ENCODE measurements at regions not wholly inside any gene's neighbourhood (a gene's known extent, or its start where the extent isn't known, plus 50 kb on each side); places are given as distances from the start of the nearest gene placed in this dataset.

DNA sequence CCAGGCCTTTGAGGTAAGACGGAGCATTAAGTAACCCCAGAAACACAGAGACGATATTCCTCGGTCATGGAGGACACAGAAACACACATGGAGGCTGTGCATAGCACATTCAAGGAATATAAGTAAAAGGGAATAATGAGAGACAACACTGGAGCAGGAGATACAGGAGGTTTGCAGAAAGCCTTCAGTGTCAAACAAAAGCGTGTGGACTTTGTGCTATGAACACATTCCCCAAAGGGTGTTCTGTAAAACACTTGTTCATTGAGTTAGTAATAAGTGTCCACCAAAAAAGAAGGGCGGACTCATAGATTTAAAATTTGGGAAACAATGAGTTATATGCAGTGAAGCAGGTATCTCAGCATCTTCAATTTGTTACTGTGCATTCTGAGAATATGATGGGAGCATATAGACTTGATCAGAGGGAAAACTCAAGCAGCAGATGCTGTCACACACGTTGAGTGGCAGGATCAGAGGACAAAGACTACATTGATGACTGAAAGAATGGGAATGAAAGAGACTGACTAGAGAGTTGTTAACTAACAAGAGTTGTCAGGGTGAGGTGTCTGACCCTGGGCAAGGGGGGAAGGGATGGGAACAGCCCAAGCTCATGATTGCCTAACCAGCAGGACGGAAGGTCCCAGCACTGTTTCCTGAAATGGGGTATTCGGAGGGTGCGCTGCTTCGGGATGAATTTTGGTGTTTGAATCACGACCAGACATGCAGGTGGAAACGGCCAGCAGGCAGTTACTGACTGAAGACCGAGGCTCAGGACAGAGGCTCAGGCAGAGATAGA lies 85.2 kb upstream of the VIPR2 start:
- H3K9me2 ChIP-seq (ENCODE audit: insufficient read depth) = no peaks in the 10 kb centered on the region
- H3K4me3 ChIP-seq = no peak overlapping the region
- H3K4me1 ChIP-seq (ENCODE audit: insufficient read depth) = no peaks in the 10 kb centered on the region
- H3K4me2 ChIP-seq = no peak overlapping the region
- peaks cover 7% of the 10 kb centered on the region for H3K27me3 Mint-ChIP-seq (ENCODE audit: insufficient read depth, low read depth, poor library complexity)
- ATAC-seq = no peak
- H3K79me2 ChIP-seq (replicated peaks; ENCODE audit: insufficient read depth) = no peaks in the 10 kb centered on the region
- peaks cover 98% of the 10 kb centered on the region for H3K9me3 Mint-ChIP-seq
- no peak for TF ChIP-seq POLR2AphosphoS5 (IDR thresholded peaks at IDR 0.05; ENCODE audit: low read depth)
- no peak for TF ChIP-seq ZNF331 (CRISPR knock-in tag; IDR thresholded peaks at IDR 0.05; ENCODE audit: low read depth)
- no peaks in the 10 kb centered on the region for H3F3A ChIP-seq (replicated peaks; ENCODE audit: low read depth)
- H3K36me3 ChIP-seq (ENCODE audit: insufficient read depth) = no peaks in the 10 kb centered on the region
- H3K27me3 ChIP-seq (ENCODE audit: insufficient read depth) = no peaks in the 10 kb centered on the region
- peaks cover 22% of the 10 kb centered on the region; the same call in 2 of the 3 replicates for H3K36me3 Mint-ChIP-seq (ENCODE audit: low read depth)
- no peak overlapping the region for H3K27ac ChIP-seq (ENCODE audit: low read depth)
- H3K4me1 Mint-ChIP-seq = no peaks in the 10 kb centered on the region
- H4K20me1 ChIP-seq (replicated peaks; ENCODE audit: insufficient read depth) = no peaks in the 10 kb centered on the region
- DNase-seq (ENCODE audit: low spot score) = no peak
- no peak overlapping the region for H3K27ac Mint-ChIP-seq
- no peak overlapping the region for H3K4me3 Mint-ChIP-seq
- no peak overlapping the region for H2AFZ ChIP-seq

DNA sequence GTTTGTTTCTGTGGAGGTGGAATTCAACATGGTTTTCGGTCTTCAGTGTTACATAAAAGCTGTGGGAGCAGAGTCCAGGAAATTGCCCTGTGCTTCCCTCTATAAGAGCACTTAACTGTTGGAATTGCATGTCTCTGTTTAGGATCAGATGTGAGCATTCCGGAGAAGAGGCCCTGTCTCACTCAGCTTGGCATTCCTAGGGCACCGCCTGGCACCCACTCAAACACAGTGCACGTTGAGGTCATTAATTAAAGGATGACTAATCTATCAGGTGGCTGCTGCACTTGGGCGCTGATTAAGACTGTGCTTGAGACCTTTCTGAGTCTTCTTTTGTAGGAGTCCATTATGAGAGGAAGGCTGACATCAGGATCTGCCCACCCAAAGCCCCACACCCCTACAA lies 82.8 kb upstream of the VIPR2 start:
- no peak overlapping the region for H3K4me2 ChIP-seq
- H3K4me1 Mint-ChIP-seq = no peaks in the 10 kb centered on the region
- peaks cover 4% of the 10 kb centered on the region for H3K36me3 ChIP-seq (ENCODE audit: insufficient read depth)
- no peak overlapping the region for H3K27ac Mint-ChIP-seq
- H3K9me3 Mint-ChIP-seq = peaks cover 96% of the 10 kb centered on the region
- H3K79me2 ChIP-seq (replicated peaks; ENCODE audit: insufficient read depth) = no peaks in the 10 kb centered on the region
- DNase-seq (ENCODE audit: low spot score) (no peak), ATAC-seq (no peak)
- H2AFZ ChIP-seq = no peak overlapping the region
- no peaks in the 10 kb centered on the region for H3F3A ChIP-seq (replicated peaks; ENCODE audit: low read depth)
- H3K4me1 ChIP-seq (ENCODE audit: insufficient read depth) = no peaks in the 10 kb centered on the region
- peaks cover 9% of the 10 kb centered on the region for H3K27me3 Mint-ChIP-seq (ENCODE audit: insufficient read depth, low read depth, poor library complexity)
- no peaks in the 10 kb centered on the region for H4K20me1 ChIP-seq (replicated peaks; ENCODE audit: insufficient read depth)
- no peak overlapping the region for H3K4me3 ChIP-seq
- no peaks in the 10 kb centered on the region for H3K9me2 ChIP-seq (ENCODE audit: insufficient read depth)
- no peaks in the 10 kb centered on the region for H3K27me3 ChIP-seq (ENCODE audit: insufficient read depth)
- peaks cover 22% of the 10 kb centered on the region; the same call in 2 of the 3 replicates for H3K36me3 Mint-ChIP-seq (ENCODE audit: low read depth)
- H3K27ac ChIP-seq (ENCODE audit: low read depth) = no peak overlapping the region
- no peak overlapping the region for H3K4me3 Mint-ChIP-seq
- TF ChIP-seq JUNB (IDR thresholded peaks at IDR 0.05; ENCODE audit: unreplicated experiment) = no peak
- TF ChIP-seq, protein P1, sequence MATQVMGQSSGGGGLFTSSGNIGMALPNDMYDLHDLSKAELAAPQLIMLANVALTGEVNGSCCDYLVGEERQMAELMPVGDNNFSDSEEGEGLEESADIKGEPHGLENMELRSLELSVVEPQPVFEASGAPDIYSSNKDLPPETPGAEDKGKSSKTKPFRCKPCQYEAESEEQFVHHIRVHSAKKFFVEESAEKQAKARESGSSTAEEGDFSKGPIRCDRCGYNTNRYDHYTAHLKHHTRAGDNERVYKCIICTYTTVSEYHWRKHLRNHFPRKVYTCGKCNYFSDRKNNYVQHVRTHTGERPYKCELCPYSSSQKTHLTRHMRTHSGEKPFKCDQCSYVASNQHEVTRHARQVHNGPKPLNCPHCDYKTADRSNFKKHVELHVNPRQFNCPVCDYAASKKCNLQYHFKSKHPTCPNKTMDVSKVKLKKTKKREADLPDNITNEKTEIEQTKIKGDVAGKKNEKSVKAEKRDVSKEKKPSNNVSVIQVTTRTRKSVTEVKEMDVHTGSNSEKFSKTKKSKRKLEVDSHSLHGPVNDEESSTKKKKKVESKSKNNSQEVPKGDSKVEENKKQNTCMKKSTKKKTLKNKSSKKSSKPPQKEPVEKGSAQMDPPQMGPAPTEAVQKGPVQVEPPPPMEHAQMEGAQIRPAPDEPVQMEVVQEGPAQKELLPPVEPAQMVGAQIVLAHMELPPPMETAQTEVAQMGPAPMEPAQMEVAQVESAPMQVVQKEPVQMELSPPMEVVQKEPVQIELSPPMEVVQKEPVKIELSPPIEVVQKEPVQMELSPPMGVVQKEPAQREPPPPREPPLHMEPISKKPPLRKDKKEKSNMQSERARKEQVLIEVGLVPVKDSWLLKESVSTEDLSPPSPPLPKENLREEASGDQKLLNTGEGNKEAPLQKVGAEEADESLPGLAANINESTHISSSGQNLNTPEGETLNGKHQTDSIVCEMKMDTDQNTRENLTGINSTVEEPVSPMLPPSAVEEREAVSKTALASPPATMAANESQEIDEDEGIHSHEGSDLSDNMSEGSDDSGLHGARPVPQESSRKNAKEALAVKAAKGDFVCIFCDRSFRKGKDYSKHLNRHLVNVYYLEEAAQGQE (IDR thresholded peaks at IDR 0.05; ENCODE audit: unreplicated experiment) = no peak
- TF ChIP-seq POLR2AphosphoS5 (IDR thresholded peaks at IDR 0.05; ENCODE audit: low read depth) = no peak
- TF ChIP-seq NANOG (IDR thresholded peaks at IDR 0.05; ENCODE audit: borderline replicate concordance) = no peak
- no peak for TF ChIP-seq EZH2 (IDR thresholded peaks at IDR 0.05; ENCODE audit: low read depth, unreplicated experiment)
- TF ChIP-seq STAT1 (IDR thresholded peaks at IDR 0.05; ENCODE audit: unreplicated experiment) = no peak
- no peak for TF ChIP-seq EZH2phosphoT487 (IDR thresholded peaks at IDR 0.05; ENCODE audit: unreplicated experiment)
- TF ChIP-seq, protein P2, sequence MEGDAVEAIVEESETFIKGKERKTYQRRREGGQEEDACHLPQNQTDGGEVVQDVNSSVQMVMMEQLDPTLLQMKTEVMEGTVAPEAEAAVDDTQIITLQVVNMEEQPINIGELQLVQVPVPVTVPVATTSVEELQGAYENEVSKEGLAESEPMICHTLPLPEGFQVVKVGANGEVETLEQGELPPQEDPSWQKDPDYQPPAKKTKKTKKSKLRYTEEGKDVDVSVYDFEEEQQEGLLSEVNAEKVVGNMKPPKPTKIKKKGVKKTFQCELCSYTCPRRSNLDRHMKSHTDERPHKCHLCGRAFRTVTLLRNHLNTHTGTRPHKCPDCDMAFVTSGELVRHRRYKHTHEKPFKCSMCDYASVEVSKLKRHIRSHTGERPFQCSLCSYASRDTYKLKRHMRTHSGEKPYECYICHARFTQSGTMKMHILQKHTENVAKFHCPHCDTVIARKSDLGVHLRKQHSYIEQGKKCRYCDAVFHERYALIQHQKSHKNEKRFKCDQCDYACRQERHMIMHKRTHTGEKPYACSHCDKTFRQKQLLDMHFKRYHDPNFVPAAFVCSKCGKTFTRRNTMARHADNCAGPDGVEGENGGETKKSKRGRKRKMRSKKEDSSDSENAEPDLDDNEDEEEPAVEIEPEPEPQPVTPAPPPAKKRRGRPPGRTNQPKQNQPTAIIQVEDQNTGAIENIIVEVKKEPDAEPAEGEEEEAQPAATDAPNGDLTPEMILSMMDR (conservative IDR thresholded peaks at IDR 0.05; ENCODE audit: low read depth in 2 of 2) = no peak
- TF ChIP-seq, protein P3, sequence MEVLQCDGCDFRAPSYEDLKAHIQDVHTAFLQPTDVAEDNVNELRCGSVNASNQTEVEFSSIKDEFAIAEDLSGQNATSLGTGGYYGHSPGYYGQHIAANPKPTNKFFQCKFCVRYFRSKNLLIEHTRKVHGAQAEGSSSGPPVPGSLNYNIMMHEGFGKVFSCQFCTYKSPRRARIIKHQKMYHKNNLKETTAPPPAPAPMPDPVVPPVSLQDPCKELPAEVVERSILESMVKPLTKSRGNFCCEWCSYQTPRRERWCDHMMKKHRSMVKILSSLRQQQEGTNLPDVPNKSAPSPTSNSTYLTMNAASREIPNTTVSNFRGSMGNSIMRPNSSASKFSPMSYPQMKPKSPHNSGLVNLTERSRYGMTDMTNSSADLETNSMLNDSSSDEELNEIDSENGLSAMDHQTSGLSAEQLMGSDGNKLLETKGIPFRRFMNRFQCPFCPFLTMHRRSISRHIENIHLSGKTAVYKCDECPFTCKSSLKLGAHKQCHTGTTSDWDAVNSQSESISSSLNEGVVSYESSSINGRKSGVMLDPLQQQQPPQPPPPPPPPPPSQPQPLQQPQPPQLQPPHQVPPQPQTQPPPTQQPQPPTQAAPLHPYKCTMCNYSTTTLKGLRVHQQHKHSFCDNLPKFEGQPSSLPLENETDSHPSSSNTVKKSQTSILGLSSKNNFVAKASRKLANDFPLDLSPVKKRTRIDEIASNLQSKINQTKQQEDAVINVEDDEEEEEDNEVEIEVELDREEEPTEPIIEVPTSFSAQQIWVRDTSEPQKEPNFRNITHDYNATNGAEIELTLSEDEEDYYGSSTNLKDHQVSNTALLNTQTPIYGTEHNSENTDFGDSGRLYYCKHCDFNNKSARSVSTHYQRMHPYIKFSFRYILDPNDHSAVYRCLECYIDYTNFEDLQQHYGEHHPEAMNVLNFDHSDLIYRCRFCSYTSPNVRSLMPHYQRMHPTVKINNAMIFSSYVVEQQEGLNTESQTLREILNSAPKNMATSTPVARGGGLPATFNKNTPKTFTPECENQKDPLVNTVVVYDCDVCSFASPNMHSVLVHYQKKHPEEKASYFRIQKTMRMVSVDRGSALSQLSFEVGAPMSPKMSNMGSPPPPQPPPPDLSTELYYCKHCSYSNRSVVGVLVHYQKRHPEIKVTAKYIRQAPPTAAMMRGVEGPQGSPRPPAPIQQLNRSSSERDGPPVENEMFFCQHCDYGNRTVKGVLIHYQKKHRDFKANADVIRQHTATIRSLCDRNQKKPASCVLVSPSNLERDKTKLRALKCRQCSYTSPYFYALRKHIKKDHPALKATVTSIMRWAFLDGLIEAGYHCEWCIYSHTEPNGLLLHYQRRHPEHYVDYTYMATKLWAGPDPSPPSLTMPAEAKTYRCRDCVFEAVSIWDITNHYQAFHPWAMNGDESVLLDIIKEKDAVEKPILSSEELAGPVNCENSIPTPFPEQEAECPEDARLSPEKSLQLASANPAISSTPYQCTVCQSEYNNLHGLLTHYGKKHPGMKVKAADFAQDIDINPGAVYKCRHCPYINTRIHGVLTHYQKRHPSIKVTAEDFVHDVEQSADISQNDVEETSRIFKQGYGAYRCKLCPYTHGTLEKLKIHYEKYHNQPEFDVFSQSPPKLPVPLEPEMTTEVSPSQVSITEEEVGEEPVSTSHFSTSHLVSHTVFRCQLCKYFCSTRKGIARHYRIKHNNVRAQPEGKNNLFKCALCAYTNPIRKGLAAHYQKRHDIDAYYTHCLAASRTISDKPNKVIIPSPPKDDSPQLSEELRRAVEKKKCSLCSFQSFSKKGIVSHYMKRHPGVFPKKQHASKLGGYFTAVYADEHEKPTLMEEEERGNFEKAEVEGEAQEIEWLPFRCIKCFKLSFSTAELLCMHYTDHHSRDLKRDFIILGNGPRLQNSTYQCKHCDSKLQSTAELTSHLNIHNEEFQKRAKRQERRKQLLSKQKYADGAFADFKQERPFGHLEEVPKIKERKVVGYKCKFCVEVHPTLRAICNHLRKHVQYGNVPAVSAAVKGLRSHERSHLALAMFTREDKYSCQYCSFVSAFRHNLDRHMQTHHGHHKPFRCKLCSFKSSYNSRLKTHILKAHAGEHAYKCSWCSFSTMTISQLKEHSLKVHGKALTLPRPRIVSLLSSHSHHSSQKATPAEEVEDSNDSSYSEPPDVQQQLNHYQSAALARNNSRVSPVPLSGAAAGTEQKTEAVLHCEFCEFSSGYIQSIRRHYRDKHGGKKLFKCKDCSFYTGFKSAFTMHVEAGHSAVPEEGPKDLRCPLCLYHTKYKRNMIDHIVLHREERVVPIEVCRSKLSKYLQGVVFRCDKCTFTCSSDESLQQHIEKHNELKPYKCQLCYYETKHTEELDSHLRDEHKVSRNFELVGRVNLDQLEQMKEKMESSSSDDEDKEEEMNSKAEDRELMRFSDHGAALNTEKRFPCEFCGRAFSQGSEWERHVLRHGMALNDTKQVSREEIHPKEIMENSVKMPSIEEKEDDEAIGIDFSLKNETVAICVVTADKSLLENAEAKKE (CRISPR knock-in tag; IDR thresholded peaks at IDR 0.05) = no peak
- TF ChIP-seq ZNF331 (CRISPR knock-in tag; IDR thresholded peaks at IDR 0.05; ENCODE audit: low read depth) = no peak

Data from GM23338 (cell line).